Prostate gland (tissue), 2 donors: ENCODE measurements at regions not wholly inside any gene's neighbourhood (a gene's known extent, or its start where the extent isn't known, plus 50 kb on each side); places are given as distances from the start of the nearest gene placed in this dataset.

Source experiments
- DNase-seq: peaks from one replicate; pipeline ENCODE4 v3.0.0-alpha.2; 2019; ENCODE audit warnings: low spot score
- H3K27ac ChIP-seq, 2 donors: fragments of 200-600 bp; sonication (generic); 2 replicates each; pipeline ENCODE4 v1.5.1; 2017 to 2019
- H3K27me3 ChIP-seq: fragments of 200-600 bp; sonication (generic); replicated peaks from 2 replicates; pipeline ENCODE4 v1.5.1; 2019; ENCODE audit not compliant: insufficient read depth
- H3K36me3 ChIP-seq, 2 donors: fragments of 200-600 bp; sonication (generic); 1 replicate in 1 of 2; 2 replicates in 1 of 2; pipeline versions ENCODE4 v1.5.1 to v1.8.1; 2017 to 2019
- H3K4me1 ChIP-seq: fragments of 200-600 bp; sonication (generic); replicated peaks from 2 replicates; pipeline ENCODE4 v1.5.1; 2019
- H3K4me3 ChIP-seq, 2 donors: fragments of 200-600 bp; sonication (generic); 2 replicates each; pipeline ENCODE4 v1.5.1; 2017 to 2019
- H3K9me3 ChIP-seq: fragments of 200-600 bp; sonication (generic); 2 replicates; pipeline ENCODE4 v1.5.1; 2017
- POLR2A ChIP-seq: fragments of 450-650 bp; IDR thresholded peaks from one replicate; pipeline ENCODE4 v1.6.1; 2016; ENCODE audit warnings: antibody characterized with exemption, mild to moderate bottlenecking
- POLR2AphosphoS5 ChIP-seq: sonication (generic); formaldehyde crosslinking; IDR thresholded peaks from one replicate; pipeline ENCODE4 v1.6.1; 2017; ENCODE audit warnings: antibody characterized with exemption
- WGBS: methylation state at CpG from one replicate; pipeline ENCODE4 v1.1.5; 2018; 5-methylcytosine and 5-hydroxymethylcytosine counted together
- intact Hi-C: fragments of 100-400 bp; cut with DNase I; formaldehyde crosslinking; loops from one replicate; pipeline ENCODE4 v1.14.2; 2022
- TF ChIP-seq, protein P1 (sequence below), 4 experiments: fragments of 200-600 bp in 2 of 4; fragments of 450-650 bp in 2 of 4; sonication (generic) in 2 of 4; IDR thresholded peaks; 1 replicate in 3 of 4; 2 replicates in 1 of 4; pipeline ENCODE4 v1.5.1; 2016 to 2019; ENCODE audit warnings: antibody characterized with exemption in 4 of 4, mild to moderate bottlenecking in 2 of 4, moderate library complexity in 2 of 4

- Histone ChIP-seq H3K36me3 (no peaks in the 10 kb centered on the region), H3K4me3 (no peak overlapping the region), H3K27me3 (no peaks in the 10 kb centered on the region), H3K4me1 (no peaks in the 10 kb centered on the region), H3K9me3 (no peaks in the 10 kb centered on the region), H3K27ac (no peak overlapping the region)
- DNase-seq, result no peak
- intact Hi-C loops, result no loop called here
- TF ChIP-seq POLR2AphosphoS5, result no peak
- TF ChIP-seq POLR2A, result no peak
Measured at GRCh38 chr2:146370826-146371225, 1474.0 kb upstream of the ACVR2A start.

DNA sequence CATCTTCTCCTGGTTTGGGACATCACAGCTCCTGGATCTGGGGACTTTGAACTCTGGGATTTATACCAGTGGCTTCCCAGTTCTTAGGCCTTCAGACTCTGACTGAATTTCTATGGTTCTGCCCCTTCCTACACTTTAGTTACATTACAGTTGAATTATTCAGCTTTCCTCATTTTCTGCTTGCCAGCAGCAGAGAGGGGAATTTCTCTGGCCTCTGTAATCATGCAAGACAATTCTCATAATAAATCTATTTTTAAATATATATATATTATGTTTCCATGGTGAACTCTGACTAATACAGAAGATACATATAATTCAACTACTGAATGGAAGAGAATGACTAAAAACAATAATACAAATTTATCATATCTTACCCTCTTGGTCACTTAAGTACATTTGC is 1478.6 kb upstream of the ACVR2A start:
- intact Hi-C loops, result no loop called here
- TF ChIP-seq POLR2AphosphoS5 (no peak), POLR2A (no peak)
- TF ChIP-seq, protein P1, sequence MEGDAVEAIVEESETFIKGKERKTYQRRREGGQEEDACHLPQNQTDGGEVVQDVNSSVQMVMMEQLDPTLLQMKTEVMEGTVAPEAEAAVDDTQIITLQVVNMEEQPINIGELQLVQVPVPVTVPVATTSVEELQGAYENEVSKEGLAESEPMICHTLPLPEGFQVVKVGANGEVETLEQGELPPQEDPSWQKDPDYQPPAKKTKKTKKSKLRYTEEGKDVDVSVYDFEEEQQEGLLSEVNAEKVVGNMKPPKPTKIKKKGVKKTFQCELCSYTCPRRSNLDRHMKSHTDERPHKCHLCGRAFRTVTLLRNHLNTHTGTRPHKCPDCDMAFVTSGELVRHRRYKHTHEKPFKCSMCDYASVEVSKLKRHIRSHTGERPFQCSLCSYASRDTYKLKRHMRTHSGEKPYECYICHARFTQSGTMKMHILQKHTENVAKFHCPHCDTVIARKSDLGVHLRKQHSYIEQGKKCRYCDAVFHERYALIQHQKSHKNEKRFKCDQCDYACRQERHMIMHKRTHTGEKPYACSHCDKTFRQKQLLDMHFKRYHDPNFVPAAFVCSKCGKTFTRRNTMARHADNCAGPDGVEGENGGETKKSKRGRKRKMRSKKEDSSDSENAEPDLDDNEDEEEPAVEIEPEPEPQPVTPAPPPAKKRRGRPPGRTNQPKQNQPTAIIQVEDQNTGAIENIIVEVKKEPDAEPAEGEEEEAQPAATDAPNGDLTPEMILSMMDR (IDR thresholded peaks at IDR 0.05), result no peak

GRCh38 chr2:146365041-146365440 is 1479.8 kb upstream of the ACVR2A start:
- no peak overlapping the region for H3K4me3 ChIP-seq
- WGBS, result 96% methylated on average over 1 of the region's 1 CpG
- no peak overlapping the region for H3K27ac ChIP-seq
- H3K4me1 ChIP-seq, result no peaks in the 10 kb centered on the region
- no peaks in the 10 kb centered on the region for H3K36me3 ChIP-seq
- intact Hi-C loops, result no loop called here
- no peaks in the 10 kb centered on the region for H3K9me3 ChIP-seq
- no peaks in the 10 kb centered on the region for H3K27me3 ChIP-seq
- DNase-seq, result no peak
- TF ChIP-seq POLR2A (no peak), POLR2AphosphoS5 (no peak)
- TF ChIP-seq, protein P1 (IDR thresholded peaks at IDR 0.05), result no peak

More for the DNA sequence above, 1478.6 kb upstream of the ACVR2A start:
- H3K9me3 ChIP-seq, result no peaks in the 10 kb centered on the region
- H3K27me3 ChIP-seq, result no peaks in the 10 kb centered on the region
- no peak for DNase-seq
- H3K36me3 ChIP-seq, result no peaks in the 10 kb centered on the region
- H3K4me3 ChIP-seq, result no peak overlapping the region
- H3K4me1 ChIP-seq, result no peaks in the 10 kb centered on the region
- H3K27ac ChIP-seq, result no peak overlapping the region

- H3K9me3 ChIP-seq, result no peaks in the 10 kb centered on the region
- H3K4me3 ChIP-seq, result no peak overlapping the region
- 95% methylated on average over 1 of the region's 1 CpG for WGBS
- H3K27me3 ChIP-seq, result no peaks in the 10 kb centered on the region
- no peaks in the 10 kb centered on the region for H3K36me3 ChIP-seq
- intact Hi-C loops, result no loop called here
- TF ChIP-seq POLR2A, result no peak
- no peak overlapping the region for H3K27ac ChIP-seq
- DNase-seq, result no peak
- H3K4me1 ChIP-seq, result no peaks in the 10 kb centered on the region
Measured at GRCh38 chr2:146363731-146364130, 1481.1 kb upstream of the ACVR2A start.

- no peaks in the 10 kb centered on the region for H3K27me3 ChIP-seq
- no peaks in the 10 kb centered on the region for H3K36me3 ChIP-seq
- no peak for TF ChIP-seq POLR2AphosphoS5
- TF ChIP-seq, protein P1 (IDR thresholded peaks at IDR 0.05), result no peak
- TF ChIP-seq POLR2A, result no peak
- DNase-seq, result no peak
- H3K4me1 ChIP-seq, result no peaks in the 10 kb centered on the region
- H3K4me3 ChIP-seq, result no peak overlapping the region
- intact Hi-C loops, result no loop called here
- H3K9me3 ChIP-seq, result no peaks in the 10 kb centered on the region
- H3K27ac ChIP-seq, result no peak overlapping the region
Measured at GRCh38 chr2:146351689-146352088, 1493.1 kb upstream of the ACVR2A start.

DNA sequence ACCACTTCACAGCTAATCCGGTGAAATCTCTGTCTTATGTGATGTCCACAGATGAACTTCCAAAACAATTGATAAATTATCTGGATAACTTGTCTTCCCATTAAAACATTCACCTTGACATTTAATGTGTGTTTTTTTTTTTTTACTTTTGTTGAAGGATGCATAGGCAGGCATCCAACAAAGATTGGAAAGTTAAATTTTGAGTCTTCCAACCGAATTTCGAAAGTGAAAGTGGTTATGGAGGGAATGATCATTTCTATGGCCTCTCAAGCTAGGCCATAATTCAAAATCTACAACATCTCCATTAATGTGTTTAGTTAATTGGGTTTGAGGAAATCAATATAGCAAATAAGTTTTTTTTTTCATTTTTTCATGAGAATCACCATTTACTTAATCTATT is 1495.5 kb upstream of the ACVR2A start:
- no peak for DNase-seq
- H3K27ac ChIP-seq, result no peak overlapping the region
- TF ChIP-seq, protein P1 (IDR thresholded peaks at IDR 0.05), result no peak
- TF ChIP-seq POLR2AphosphoS5 (no peak), POLR2A (no peak)
- no peaks in the 10 kb centered on the region for H3K27me3 ChIP-seq
- WGBS, result 85% methylated on average over 3 of the region's 3 CpGs
- intact Hi-C loops, result no loop called here
- no peak overlapping the region for H3K4me3 ChIP-seq
- no peaks in the 10 kb centered on the region for H3K36me3 ChIP-seq
- no peaks in the 10 kb centered on the region for H3K9me3 ChIP-seq
- H3K4me1 ChIP-seq, result no peaks in the 10 kb centered on the region
